Activated CD8-positive, alpha-beta memory T cell treated with anti-CD3 and anti-CD28 coated beads for 36 hours (primary cell): ENCODE measurements at regions not wholly inside any gene's neighbourhood (a gene's known extent, or its start where the extent isn't known, plus 50 kb on each side); places are given as distances from the start of the nearest gene placed in this dataset.
"Not testable (repeated sequence)": the region's sequence is repeated elsewhere in the genome, so short reads cannot be mapped to it uniquely, and the experiment has no call there.

Experiments
- CTCF ChIA-PET: fragments of 350-600 bp; sonication (Branson Sonifier 250); formaldehyde crosslinking; loops from one replicate; lab custom pipeline; 2021; ENCODE audit warnings: antibody characterized with exemption; lab: Charles Lee
- POLR2A ChIA-PET: fragments of 350-600 bp; sonication (Branson Sonifier 250); formaldehyde crosslinking; loops from one replicate; lab custom pipeline; 2021; ENCODE audit warnings: antibody characterized with exemption; lab: Charles Lee

DNA sequence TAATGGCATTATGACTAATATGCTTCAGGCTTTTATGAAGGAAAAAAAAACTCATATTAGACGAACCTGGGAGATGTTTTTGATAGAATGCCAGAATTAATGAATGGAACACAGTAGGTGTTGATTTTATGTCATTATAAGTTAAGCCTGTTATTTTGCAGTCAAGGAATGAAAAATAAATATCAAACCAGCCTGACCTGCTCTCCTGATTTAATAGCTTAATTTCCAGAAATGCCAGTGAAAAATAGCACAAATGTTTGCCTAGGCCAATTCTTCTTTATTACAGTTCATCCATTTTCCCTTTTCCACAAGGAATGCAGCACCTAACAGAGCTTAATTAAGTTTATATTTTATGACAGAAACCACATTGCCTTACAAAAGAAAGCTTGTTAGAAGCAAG, 292.0 kb downstream of the TBL1XR1 start:
- POLR2A ChIA-PET, result no interaction called here
- CTCF ChIA-PET, result no interaction called here

DNA sequence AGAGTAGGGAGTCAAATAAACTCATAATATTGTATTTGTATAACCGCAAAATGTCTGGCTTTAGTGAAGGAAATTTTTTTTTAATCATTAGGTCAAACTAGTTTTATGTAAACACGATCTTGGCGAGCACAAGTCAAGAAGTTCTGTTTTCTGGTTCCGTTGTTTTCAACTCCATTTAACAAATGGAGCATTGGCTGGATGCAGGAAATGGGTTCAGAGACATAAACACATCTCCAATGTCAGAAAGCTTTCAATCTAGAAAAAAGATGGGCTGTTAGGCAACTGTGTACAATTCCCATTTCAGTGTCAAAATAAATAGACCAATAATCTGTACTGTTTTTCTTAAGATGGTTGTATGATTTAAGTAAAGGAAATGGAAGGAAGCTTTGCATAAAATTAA, 292.8 kb downstream of the TBL1XR1 start:
- POLR2A ChIA-PET, result no interaction called here
- CTCF ChIA-PET, result no interaction called here

DNA sequence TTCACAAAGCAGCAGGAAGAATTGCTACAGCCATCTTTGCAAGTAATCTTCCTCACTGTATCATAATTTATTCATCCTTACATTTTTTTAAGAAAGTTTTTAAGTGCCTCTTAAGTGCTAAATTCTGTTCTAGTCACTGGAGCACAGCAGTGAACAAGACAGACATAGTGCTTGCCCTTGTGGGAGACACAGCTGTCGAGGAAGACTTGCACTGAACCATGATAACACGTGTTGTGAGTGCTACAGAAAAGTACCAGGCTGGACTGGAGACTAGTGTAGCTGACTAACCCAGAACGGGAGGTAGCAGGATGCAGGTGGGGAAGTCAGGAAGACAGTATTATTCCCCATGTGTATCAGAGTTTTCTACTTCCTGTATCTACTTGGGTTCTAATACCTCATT, 300.6 kb downstream of the TBL1XR1 start:
- CTCF ChIA-PET, result no interaction called here
- POLR2A ChIA-PET, result no interaction called here

DNA sequence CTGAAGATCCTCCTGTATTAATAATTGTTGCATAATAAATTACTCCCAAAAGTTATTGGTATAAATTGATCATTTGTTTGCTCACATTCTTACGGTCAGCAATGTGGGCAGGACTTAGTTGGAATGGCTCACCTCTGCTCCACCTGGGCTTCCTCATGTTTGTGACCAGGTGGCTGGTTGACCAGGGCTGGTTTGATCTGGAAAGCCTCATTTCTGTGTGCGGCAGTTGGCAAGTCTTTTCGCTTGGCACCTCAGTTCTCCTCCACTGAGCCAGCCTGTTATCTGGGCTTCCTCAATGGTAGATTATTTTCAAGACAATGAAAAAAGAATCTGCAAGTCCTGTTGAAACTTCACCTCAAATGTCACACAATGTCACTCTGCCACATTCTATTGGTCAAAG, 301.1 kb downstream of the TBL1XR1 start:
- ChIA-PET CTCF (no interaction called here), POLR2A (no interaction called here)

DNA sequence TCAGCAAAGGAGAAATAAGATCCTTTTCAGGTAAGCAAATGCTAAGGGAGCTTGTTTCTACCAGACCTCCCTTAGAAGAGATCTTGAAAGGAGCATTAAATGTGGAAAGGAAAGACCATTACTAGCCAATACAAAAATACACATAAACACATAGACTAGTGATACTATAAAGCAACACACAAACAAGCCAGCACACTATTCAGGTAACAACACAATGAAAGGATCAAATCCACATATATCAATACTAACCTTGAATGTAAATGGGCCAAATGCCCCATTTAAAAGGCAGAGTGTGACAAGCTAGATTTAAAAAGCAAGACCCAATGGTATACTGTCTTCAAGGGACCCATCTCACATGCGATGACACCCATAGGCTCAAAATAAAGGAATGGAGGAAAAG, 317.6 kb downstream of the TBL1XR1 start:
- ChIA-PET POLR2A (no interaction called here), CTCF (no interaction called here)

DNA sequence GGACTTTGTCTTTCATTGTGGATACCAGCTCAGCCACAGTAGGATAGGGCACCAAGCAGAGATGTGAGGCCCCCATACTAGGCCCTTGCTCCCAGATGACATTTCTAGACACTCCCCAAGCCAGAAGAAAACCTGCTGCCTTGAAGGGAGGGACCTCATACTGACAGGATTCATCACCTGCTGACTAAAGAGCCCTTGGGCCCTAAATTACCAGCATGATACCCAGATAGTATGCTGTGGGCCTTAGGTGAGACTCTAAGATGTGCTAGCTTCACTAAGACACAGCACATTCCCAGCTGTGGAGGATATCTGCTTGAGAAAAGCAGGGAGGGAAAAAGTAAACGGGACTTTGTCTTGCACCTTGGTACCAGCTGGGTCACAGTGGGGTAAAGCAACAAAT, 324.0 kb downstream of the TBL1XR1 start:
- ChIA-PET POLR2A (no interaction called here), CTCF (interaction anchor here (1.4 kb wide), 1 partner anchor 65 kb away, joined by 6 read pairs; no protein-coding TSS in a partner anchor)

DNA sequence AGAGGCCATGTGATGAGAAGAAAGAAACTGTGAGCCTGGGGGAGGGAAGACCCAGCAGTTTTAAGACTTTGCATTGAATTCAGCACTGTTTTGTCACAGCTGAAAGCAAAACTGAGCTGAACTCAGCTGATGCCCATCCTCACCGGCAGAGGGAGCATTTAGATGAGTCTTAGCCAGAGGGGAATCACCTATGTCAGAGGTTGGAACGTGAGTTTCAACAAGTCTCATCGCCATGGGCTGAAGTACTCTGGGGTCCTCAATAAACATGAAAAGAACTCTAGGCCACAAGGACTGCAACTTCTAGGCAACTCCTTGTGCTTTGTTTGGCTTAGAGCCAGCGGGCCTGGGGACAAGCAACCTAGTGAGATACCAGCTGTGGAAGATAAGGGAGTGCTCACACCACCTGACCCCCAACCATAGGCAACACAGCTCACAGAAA, 324.5 kb downstream of the TBL1XR1 start:
- ChIA-PET POLR2A (no interaction called here), CTCF (interaction anchor here (0.7 to 1.4 kb wide), 3 partner anchors 18 to 66 kb away, joined by 3 to 6 read pairs (median 3); no protein-coding TSS in a partner anchor)

DNA sequence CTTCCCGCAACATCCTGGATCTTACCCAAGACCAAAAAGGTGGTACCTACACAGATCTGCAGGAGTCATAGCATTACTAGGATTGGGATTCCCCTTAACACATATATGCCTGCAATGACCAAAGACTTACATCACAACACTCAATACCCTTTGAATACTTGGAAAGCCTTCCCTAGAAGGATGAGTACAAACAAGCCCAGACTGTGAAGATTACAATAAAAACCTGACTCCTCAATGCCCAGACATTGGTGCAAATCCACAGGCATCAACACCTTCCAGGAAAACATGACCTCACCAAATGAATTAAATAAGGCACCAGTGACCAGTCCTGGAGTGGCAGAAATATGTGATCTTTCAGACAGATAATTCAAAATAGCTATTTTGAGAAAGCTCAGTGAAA, 326.8 kb downstream of the TBL1XR1 start:
- CTCF ChIA-PET, result no interaction called here

DNA sequence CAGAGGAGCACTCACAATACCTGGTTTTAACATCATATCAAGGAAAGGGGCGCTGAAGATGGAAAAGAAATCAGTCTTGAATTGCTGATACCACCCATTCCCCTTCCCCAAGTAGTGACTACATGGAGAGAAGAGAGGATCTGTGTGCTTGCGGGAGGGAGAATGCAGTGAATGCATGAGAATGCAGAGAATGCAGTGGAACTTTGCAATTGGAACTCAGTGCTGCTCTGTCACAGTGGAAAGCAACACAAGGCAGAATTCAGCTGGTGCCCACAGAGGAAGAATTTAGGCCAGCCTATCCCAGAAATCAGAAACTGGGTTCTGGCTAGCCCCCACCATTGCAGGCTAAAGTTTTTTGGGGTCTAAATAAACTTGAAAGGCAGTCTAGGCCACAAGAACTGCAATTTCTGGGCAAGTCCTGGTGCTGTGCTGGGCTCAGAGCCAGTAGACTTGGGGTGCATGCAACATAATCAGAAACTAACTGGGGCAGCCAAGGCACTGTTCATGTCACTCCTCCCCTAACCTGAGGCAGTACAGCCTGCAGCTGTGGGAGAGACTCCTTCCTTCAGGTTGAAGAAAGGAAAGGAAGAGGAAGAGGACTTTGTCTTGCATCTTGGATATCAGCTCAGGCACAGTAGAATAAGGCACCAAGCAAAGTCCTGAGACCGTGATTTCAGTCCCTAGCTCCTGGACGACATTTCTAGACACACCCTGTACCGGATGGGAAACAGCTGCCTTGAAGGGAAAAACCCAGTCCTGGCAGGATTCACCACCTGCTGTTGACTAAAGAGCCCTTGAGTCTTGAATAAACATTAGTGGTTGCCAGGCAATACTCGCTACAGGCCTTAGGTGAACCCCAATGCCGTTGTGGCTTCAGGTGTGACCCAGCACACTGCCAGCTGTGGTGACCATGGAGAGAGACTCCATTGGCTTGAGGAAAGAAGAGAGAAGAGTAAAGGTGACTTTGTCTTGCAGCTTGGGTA, 329.3 kb downstream of the TBL1XR1 start:
- ChIA-PET POLR2A (no interaction called here), CTCF (no interaction called here)

More for the DNA sequence above, 326.8 kb downstream of the TBL1XR1 start:
- POLR2A ChIA-PET, result no interaction called here

DNA sequence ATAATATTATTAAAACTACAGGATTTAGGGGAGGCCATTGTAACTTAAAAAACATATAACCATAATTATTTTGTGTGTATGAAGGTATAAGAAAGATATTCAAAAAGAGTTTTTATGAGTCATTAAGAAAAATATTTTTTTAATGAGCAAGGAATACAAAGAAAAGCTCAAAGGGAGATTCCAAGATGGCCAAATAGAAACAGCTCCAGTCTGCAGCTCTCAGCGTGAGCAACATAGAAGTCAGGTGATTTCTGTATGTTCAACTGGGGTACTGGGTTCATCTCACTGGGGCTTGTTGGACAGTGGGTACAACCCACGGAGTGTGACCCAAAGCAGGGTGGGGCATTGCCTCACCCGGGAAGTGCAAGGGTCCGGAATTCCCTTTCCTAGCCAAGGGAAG, 336.1 kb downstream of the TBL1XR1 start:
- ChIA-PET POLR2A (no interaction called here), CTCF (no interaction called here)

DNA sequence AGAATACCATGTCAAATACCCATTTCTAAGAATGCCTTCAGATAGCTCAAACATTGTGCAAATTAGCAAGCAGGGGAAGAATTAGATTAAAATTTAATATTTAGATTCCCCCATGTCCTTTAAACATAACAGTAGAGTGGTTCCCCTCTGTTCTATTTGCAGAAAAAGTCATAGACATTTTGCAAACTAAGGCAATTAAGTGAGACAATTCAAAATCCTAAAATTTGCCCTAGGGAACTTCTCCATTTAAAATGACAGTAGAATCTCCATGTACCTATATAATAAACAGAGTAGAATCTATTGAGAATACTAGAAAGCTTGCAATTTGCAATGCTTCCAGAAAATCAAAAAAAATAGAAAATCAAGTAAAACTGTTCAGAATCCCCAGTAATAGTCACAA, 340.6 kb downstream of the TBL1XR1 start:
- ChIA-PET POLR2A (no interaction called here), CTCF (no interaction called here)

DNA sequence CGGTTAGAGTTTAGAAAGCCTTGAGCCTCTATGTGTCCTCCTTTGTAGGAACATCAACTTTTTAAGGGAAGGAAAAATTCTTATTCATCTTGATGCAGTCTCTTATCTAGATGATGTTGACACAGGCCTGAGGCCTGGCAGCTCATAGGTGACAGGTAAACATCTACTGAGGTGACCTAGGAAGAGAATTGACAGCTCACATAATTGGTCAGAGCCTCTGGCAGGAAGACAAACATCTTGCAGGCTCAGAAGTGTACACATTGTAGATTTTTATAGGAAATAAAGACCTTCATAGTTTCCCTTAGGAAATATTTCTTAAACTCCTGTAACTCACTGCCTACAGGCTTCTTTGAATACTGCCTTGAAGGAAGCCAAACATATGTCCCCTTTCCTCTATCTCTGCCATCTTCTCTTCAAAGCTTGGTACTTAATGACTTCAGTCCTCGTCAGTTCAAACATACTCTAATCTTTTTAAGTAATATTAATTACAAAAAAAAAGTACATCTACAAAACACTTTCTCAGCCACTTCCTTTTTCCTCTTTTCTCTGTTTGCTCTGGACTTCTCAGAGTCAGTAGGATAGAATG, 341.3 kb downstream of the TBL1XR1 start:
- POLR2A ChIA-PET, result no interaction called here
- CTCF ChIA-PET, result no interaction called here

DNA sequence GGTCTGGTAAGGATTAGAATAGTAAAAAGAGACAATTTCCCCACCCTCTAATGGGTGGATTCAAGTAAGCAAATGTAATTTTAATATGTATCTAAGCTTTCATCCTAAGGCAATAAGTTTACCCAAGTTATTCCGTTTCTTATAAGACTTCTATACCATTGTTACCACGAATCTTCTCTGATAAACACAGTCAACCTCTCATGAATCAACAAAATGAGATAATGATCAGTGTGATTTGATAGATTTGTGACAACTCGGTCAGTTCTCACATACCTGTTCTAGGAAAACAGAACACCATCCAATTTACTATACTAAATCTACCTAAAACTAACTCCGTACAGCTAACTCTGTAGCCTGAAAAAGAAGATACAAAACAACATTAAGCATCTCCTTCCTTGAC, 342.1 kb downstream of the TBL1XR1 start:
- ChIA-PET POLR2A (no interaction called here), CTCF (no interaction called here)

DNA sequence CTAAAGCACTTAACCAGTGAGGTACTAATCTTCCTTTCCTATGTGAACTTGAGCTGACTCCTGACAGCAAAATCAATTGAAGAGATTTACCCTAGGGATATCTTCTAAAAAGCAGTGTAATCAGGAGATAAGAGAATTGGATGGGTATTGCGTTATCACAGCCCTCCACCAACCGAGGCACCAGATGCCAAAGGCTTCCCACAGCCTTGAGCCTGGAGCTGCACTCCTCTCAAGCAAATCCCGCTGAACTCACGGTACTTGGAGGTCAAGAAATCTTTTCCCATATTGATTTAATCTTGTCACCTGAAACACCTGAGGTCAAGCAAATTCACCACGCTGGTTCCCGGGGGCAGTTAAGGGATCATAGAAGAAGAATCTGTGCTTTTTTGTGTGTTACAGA, 346.8 kb downstream of the TBL1XR1 start:
- CTCF ChIA-PET, result no interaction called here
- POLR2A ChIA-PET, result no interaction called here

DNA sequence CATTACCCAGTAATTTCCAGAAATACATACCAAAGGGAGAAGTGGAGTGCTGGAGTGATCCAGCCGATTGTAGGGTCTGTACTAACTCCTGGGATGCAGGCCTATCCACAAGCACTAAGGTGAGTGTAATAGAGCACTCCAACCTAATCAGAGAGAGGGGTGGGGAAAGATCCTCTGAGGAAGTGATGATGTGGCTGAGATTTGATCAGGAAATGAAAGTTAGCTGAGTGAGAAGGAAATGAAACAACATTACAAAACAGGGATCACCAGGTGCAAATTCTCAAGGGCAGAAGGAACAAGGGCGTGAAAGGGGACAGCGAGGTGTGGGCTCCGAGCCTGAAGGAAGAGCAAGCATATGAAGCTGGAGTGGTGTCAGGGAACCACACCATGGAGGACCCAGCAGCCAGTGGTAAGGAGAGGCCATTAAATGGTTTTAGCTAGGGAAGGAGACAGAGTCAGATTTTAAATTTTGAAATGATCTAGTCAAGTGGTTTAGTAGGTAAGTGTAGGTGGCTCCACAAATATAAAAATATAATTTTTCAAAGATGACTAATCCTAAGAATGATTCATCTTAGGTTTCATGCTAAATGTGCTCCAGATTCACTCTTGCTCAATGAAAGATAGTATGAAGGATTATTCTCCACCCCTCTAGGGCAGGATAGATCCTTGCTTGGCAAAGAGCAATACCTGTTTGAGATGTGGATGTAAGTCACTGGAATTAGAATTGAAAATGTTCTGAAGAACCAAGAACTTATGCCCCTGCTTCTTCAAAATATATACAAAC, 348.7 kb downstream of the TBL1XR1 start:
- POLR2A ChIA-PET, result no interaction called here
- CTCF ChIA-PET, result no interaction called here

DNA sequence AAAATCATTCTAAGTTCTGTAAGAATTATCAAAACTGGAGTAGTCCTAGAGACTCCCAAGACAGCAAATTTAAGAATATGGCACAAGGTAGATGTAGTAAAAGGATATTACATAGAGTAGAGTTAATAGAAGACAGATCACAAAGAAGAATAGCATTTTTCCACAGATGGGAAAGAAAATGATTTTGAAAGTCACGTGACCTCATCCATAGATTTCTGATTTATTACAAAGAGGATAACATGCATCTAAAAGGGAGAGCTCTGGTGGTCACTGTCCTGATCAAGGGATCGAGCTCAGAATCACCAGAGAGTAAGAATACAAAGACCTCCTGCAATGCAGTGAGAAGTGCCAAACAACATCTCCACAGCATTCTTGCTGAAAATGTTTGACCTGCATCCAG, 354.4 kb downstream of the TBL1XR1 start:
- ChIA-PET POLR2A (no interaction called here), CTCF (no interaction called here)

DNA sequence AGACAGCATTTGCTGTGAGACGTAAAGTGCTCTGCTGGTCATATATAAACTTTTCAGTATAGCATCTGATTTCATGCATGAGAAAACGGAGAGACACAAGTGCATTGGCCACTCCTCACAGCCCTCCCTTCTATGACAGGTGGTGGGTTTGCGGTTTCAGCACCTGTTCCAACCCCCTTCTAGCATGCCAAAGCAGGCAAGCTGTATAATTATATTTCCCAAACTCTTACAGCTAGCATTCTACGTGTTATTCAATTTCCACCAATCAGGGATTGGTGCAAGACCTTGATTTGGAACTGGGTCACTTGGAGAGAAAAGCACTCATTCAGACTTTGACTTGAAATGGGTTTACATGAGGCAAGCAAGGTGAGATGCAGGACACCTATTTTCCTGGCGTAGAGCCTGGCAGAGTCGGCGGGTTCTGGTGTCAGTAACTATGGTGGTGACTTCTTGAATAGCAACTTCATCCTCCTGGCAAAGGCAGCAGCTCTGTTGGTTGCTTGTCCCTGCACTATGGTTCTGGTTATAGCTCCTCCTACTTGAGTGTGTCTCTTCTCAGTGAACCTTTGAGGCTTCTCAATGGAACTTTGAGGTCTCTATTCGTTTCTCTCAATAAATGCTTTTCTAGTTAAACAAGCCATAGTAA, 356.5 kb downstream of the TBL1XR1 start:
- ChIA-PET POLR2A (no interaction called here), CTCF (no interaction called here)

DNA sequence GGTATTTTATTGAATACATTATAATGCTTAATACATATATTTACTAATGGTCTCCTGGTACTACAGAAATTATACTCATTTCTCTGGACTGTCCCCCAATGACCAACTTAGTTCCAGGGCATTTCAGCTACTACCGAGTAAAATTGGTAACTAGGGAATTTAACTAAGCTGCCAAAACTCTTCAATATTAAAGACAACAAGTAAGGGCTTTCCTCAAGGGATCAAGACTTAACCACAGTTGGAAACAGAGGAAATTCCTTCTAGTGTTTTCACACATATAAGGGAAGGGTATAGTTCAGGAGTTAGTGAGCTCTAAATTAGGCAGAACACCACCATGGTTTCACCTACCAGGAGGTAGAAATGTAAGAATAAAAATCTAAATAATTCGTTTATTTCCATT, 357.4 kb downstream of the TBL1XR1 start:
- ChIA-PET POLR2A (no interaction called here), CTCF (no interaction called here)

DNA sequence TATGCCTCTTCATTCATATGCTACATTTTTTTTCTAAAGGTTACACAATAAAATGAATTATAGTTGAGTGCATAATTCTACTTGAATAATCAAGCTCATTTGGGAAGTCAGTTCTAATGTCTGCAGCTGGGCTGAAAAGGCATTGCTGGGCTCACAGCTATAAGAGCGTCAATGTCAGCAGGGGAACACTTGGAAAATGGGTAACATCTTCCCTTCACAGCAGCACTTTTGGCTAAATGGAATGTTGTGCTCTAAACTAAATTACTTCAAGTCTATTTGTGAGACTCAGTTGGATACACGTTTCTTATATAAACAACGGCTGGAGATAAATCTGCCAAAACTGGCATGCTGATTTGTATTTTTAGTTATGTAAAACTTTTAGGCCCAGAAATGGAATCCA, 357.8 kb downstream of the TBL1XR1 start:
- POLR2A ChIA-PET, result no interaction called here
- CTCF ChIA-PET, result no interaction called here

DNA sequence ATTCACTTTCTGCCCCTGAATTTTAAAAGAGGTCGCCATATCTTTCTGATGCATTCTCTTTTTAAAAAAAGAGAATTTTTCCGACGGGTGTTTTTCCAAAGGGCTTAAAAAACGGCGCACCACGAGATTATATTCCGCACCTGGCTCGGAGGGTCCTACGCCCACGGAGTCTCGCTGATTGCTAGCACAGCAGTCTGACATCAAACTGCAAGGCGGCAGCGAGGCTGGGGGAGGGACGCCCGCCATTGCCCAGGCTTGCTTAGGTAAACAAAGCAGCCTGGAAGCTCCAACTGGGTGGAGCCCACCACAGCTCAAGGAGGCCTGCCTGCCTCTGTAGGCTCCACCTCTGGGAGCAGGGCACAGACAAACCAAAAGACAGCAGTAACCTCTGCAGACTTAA, 370.0 kb downstream of the TBL1XR1 start:
- POLR2A ChIA-PET, CTCF ChIA-PET: not testable (repeated sequence)
